Body of pancreas (tissue), 4 donors: ENCODE measurements at regions not wholly inside any gene's neighbourhood (a gene's known extent, or its start where the extent isn't known, plus 50 kb on each side); places are given as distances from the start of the nearest gene placed in this dataset.

Source experiments
- ATAC-seq: fragments of 150-250 bp; one replicate; pipeline ENCODE4 v1.9.1; 2016
- DNase-seq, 4 donors: peaks; one replicate each; pipeline ENCODE4 v3.0.0-alpha.2; 2019
- H3K27ac ChIP-seq, 4 donors: fragments of 200-600 bp; sonication (generic); 1 replicate in 3 of 4; 2 replicates in 1 of 4; pipeline versions ENCODE4 v1.5.1 to v1.6.1; 2016 to 2019; ENCODE audit warnings: mild to moderate bottlenecking in 1 of 4, mixed read lengths in 1 of 4, moderate library complexity in 1 of 4
- H3K27me3 ChIP-seq, 2 donors: fragments of 200-600 bp; sonication (generic); one replicate each; pipeline ENCODE4 v1.6.0; 2016; ENCODE audit warnings: mild to moderate bottlenecking in 1 of 2
- H3K36me3 ChIP-seq, 2 donors: fragments of 200-600 bp; sonication (generic); replicated peaks in 1 of 2; 2 replicates each; pipeline ENCODE4 v1.5.1; 2016; ENCODE audit warnings: low read depth in 2 of 2; ENCODE audit not compliant: insufficient read depth in 1 of 2
- H3K4me1 ChIP-seq: fragments of 200-600 bp; sonication (generic); one replicate; pipeline ENCODE4 v1.6.0; 2016
- H3K4me3 ChIP-seq, 2 donors: fragments of 200-600 bp; sonication (generic); 1 replicate in 1 of 2; 2 replicates in 1 of 2; pipeline ENCODE4 v1.5.1; 2016 to 2019
- H3K9me3 ChIP-seq, 3 donors: fragments of 200-600 bp; sonication (generic); 1 replicate in 2 of 3; 2 replicates in 1 of 3; pipeline ENCODE4 v1.5.1; 2016
- CTCF ChIP-seq, 7 experiments: fragments of 450-650 bp in 4 of 7; fragments of 200-600 bp in 3 of 7; sonication (generic) in 3 of 7; IDR thresholded peaks; one replicate each; pipeline ENCODE4 v1.5.1; 2016 to 2019; ENCODE audit warnings: antibody characterized with exemption in 7 of 7
- POLR2A ChIP-seq, 3 donors: fragments of 450-650 bp; IDR thresholded peaks; one replicate each; pipeline ENCODE4 v1.6.1; 2016; ENCODE audit warnings: antibody characterized with exemption in 3 of 3, mild to moderate bottlenecking in 2 of 3
- WGBS, 2 donors: methylation state at CpG; one replicate each; pipeline ENCODE4 v1.1.5; 2017; 5-methylcytosine and 5-hydroxymethylcytosine counted together
- intact Hi-C: fragments of 100-400 bp; cut with DNase I; formaldehyde crosslinking; loops from one replicate; pipeline ENCODE4 v1.15.1; 2023

DNA sequence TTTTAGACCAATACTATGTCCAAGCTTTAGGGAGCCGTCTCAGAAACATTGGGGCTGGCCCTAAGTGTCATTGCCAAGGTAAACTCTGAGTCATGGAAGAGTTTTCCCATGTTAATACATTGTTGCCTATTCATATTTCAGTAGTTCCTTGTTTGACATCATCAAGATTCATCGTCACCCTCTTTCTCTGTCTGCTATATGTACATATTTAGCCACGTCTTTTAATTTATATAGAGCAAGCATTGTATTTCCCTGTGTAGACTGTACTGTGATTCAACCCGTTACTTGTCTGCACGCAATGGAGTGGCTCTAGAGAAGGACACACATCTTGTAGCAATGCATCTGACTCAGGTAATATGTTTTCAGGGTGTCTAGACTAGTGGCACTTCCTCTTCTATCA, 217.9 kb upstream of the TPK1 start:
- intact Hi-C loops, result no loop called here
- Histone ChIP-seq H3K9me3 (no peaks in the 10 kb centered on the region), H3K36me3 (no peaks in the 10 kb centered on the region), H3K4me3 (no peak overlapping the region), H3K27ac (no peak overlapping the region), H3K4me1 (no peaks in the 10 kb centered on the region), H3K27me3 (no peaks in the 10 kb centered on the region)
- 63 to 67% methylated on average over 5 of the region's 5 CpGs for WGBS, 2 donors
- no peak for DNase-seq
- no peak for TF ChIP-seq POLR2A (IDR thresholded peaks at IDR 0.05)
- no peak for TF ChIP-seq CTCF (IDR thresholded peaks at IDR 0.05)
- no peak for ATAC-seq

- WGBS, 2 donors, result 44 to 100% methylated on average over 1 of the region's 1 CpG
- no peak for ATAC-seq
- no peak overlapping the region for H3K4me3 ChIP-seq
- no peaks in the 10 kb centered on the region for H3K9me3 ChIP-seq
- no peaks in the 10 kb centered on the region for H3K27me3 ChIP-seq
- TF ChIP-seq POLR2A (IDR thresholded peaks at IDR 0.05) (no peak), CTCF (IDR thresholded peaks at IDR 0.05) (no peak)
- DNase-seq, result no peak
- H3K4me1 ChIP-seq, result no peaks in the 10 kb centered on the region
- intact Hi-C loops, result no loop called here
- no peaks in the 10 kb centered on the region for H3K36me3 ChIP-seq
- no peak overlapping the region for H3K27ac ChIP-seq
Observed at GRCh38 chr7:145050415-145050814, 214.6 kb upstream of the TPK1 start.

DNA sequence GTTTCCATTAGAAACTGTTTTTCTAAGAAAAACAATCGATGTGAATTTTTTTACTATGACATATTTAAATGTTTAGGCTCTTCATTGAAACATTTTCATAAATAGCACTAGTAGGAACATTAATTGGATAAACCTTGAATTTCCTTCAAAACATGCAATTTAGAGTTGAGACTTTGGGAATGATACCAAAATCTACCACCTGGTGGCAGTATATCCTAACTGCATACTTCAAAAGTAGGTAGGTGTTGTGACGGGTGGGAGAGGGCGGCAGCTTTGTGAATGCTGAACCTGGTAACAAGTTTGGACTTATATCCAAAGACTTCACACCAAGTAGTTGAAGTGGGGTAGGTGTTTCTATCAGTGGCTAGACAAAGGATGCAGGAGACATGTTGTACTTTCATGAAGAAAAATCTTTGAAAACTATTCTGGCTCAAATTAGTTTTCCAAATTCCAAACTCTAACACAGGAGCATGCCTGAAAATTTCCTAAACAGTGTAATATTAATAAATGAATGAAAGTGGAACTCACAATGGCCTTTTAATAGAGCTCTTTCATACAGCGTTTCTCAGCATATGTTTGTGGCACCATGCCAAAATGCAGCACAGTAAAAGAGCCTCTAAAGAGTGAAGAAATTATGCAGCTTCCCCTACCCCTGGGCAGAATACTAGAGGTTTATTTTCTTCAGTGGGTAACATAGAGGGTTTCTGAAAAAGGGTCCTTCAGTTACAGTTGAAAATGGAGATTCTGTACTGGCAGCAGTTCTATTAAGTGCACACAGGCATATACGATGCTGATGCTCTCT, 201.0 kb upstream of the TPK1 start:
- TF ChIP-seq CTCF (IDR thresholded peaks at IDR 0.05), result peak; percentile 44 to 77 (median 70)
- TF ChIP-seq POLR2A (IDR thresholded peaks at IDR 0.05), result no peak

GRCh38 chr7:145031162-145031561, 195.3 kb upstream of the TPK1 start:
- DNase-seq (no peak), ATAC-seq (no peak)
- 39 to 54% methylated on average over 5 of the region's 5 CpGs for WGBS, 2 donors
- no peak overlapping the region for H3K4me3 ChIP-seq
- no peaks in the 10 kb centered on the region for H3K27me3 ChIP-seq
- no peaks in the 10 kb centered on the region for H3K4me1 ChIP-seq
- no peak overlapping the region for H3K27ac ChIP-seq
- no peaks in the 10 kb centered on the region for H3K9me3 ChIP-seq
- intact Hi-C loops, result loop anchor here (10.0 kb wide), 1 partner anchor 1064 kb away; no protein-coding TSS in a partner anchor
- H3K36me3 ChIP-seq, result no peaks in the 10 kb centered on the region
- TF ChIP-seq CTCF (IDR thresholded peaks at IDR 0.05), result no peak
- no peak for TF ChIP-seq POLR2A (IDR thresholded peaks at IDR 0.05)

More for the DNA sequence above, 201.0 kb upstream of the TPK1 start:
- ATAC-seq (peak; percentile 53), DNase-seq (peak; percentile 33 to 54 (median 39))
- no peaks in the 10 kb centered on the region for H3K27me3 ChIP-seq
- H3K4me1 ChIP-seq, result peaks cover 6% of the 10 kb centered on the region
- H3K9me3 ChIP-seq, result no peaks in the 10 kb centered on the region
- WGBS, 2 donors, result 12 to 13% methylated on average over 5 of the region's 5 CpGs
- intact Hi-C loops, result loop anchor here (10.0 kb wide), 1 partner anchor 1058 kb away; no protein-coding TSS in a partner anchor
- H3K4me3 ChIP-seq, result no peak overlapping the region
- H3K36me3 ChIP-seq, result no peaks in the 10 kb centered on the region
- no peak overlapping the region for H3K27ac ChIP-seq

- intact Hi-C loops, result loop anchor here (10.0 kb wide), 1 partner anchor 1064 kb away; no protein-coding TSS in a partner anchor
- Histone ChIP-seq H3K27ac (no peak overlapping the region), H3K9me3 (no peaks in the 10 kb centered on the region), H3K36me3 (no peaks in the 10 kb centered on the region), H3K4me3 (no peak overlapping the region), H3K27me3 (no peaks in the 10 kb centered on the region), H3K4me1 (no peaks in the 10 kb centered on the region)
- WGBS, 2 donors, result 77 to 87% methylated on average over 5 of the region's 5 CpGs
- no peak for ATAC-seq
- TF ChIP-seq POLR2A (IDR thresholded peaks at IDR 0.05) (no peak), CTCF (IDR thresholded peaks at IDR 0.05) (no peak)
- DNase-seq, result no peak
Observed at GRCh38 chr7:145030754-145031153, 194.9 kb upstream of the TPK1 start.
